ENCODE measurements at regions not wholly inside any gene's neighbourhood (a gene's known extent, or its start where the extent isn't known, plus 50 kb on each side); places are given as distances from the start of the nearest gene placed in this dataset.

- TF ChIP-seq EP300 (IDR thresholded peaks at IDR 0.05) (no peak), POLR2A (IDR thresholded peaks at IDR 0.05) (no peak), CTCF (IDR thresholded peaks at IDR 0.05) (no peak)
Observed at GRCh38 chr11:112558691-112559090, 298.0 kb upstream of the PLET1 start.

Data from ovary (tissue), 3 donors.